HL-60 (cell line): ENCODE measurements at regions not wholly inside any gene's neighbourhood (a gene's known extent, or its start where the extent isn't known, plus 50 kb on each side); places are given as distances from the start of the nearest gene placed in this dataset.

ENCODE experiments used
- DNase-seq, 2 experiments: peaks; one replicate each; pipeline ENCODE4 v3.0.0-alpha.2; 2010 to 2020; ENCODE audit warnings: low read depth in 1 of 2, low spot score in 1 of 2
- H3K27ac ChIP-seq: fragments of 250-450 bp; sonication (Bioruptor Pico); replicated peaks from 2 replicates; pipeline ENCODE4 v1.5.1; 2020; ENCODE audit warnings: mild to moderate bottlenecking, moderate library complexity
- H3K27me3 ChIP-seq: fragments of 250-450 bp; sonication (Bioruptor Pico); 2 replicates; pipeline ENCODE4 v1.5.1; 2021; ENCODE audit warnings: mild to moderate bottlenecking, moderate library complexity; ENCODE audit not compliant: insufficient read depth, poor library complexity, severe bottlenecking
- H3K4me3 ChIP-seq: replicated peaks from 2 replicates; pipeline ENCODE4 v1.5.1; 2011; ENCODE audit warnings: mild to moderate bottlenecking, control low read depth, low read length; ENCODE audit not compliant: insufficient read depth
- GABPA ChIP-seq: IDR thresholded peaks from 2 replicates; pipeline ENCODE4 v1.6.1; 2012; ENCODE audit warnings: low read depth
- POLR2AphosphoS5 ChIP-seq: IDR thresholded peaks from 2 replicates; pipeline ENCODE4 v1.6.1; 2012; ENCODE audit warnings: low read depth
- SPI1 ChIP-seq: IDR thresholded peaks from 2 replicates; pipeline ENCODE4 v1.6.1; 2012; ENCODE audit warnings: low read depth, mild to moderate bottlenecking, borderline replicate concordance
- TF ChIP-seq, protein P1 (sequence below): IDR thresholded peaks from 2 replicates; pipeline ENCODE4 v1.6.1; 2012; ENCODE audit warnings: low read depth; ENCODE audit not compliant: insufficient replicate concordance
- TF ChIP-seq, protein P2 (sequence below): IDR thresholded peaks from one replicate; pipeline ENCODE4 v1.5.1; 2011; ENCODE audit warnings: low read length, control low read depth, inconsistent platforms; ENCODE audit not compliant: insufficient read depth

DNA sequence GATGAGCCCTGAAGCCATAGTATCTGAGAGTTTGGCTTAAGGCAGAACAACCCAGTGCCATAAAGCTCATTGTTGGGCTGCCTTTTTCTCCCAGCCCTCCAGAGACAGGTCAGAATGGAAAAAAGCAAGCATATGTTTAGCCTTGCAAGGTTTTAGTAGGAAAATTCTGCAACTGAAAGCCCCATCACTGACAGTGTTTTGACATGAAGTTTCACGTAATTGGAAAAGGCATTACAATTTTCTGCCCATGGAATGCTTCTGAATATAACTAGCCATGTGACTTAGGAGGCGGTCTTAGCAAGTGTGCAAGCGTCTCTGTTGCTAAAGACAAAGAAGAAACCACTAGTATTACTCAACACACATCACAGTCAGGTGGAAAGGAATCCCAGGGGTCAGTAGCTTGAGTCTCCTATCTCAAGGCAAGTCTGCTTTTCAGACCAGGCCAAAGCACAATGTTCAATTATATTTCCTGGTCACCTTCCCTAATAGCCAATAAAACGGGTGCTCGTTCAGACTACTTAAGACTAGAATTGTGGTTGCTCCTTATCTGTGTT lies 117.6 kb downstream of the CARTPT start:
- no peak overlapping the region for H3K27ac ChIP-seq
- peak in 1 of 2 experiments; percentile 12 for DNase-seq
- H3K4me3 ChIP-seq, result no peak overlapping the region
- no peaks in the 10 kb centered on the region for H3K27me3 ChIP-seq
- TF ChIP-seq SPI1, result no peak
- TF ChIP-seq POLR2AphosphoS5, result no peak
- TF ChIP-seq, protein P1, sequence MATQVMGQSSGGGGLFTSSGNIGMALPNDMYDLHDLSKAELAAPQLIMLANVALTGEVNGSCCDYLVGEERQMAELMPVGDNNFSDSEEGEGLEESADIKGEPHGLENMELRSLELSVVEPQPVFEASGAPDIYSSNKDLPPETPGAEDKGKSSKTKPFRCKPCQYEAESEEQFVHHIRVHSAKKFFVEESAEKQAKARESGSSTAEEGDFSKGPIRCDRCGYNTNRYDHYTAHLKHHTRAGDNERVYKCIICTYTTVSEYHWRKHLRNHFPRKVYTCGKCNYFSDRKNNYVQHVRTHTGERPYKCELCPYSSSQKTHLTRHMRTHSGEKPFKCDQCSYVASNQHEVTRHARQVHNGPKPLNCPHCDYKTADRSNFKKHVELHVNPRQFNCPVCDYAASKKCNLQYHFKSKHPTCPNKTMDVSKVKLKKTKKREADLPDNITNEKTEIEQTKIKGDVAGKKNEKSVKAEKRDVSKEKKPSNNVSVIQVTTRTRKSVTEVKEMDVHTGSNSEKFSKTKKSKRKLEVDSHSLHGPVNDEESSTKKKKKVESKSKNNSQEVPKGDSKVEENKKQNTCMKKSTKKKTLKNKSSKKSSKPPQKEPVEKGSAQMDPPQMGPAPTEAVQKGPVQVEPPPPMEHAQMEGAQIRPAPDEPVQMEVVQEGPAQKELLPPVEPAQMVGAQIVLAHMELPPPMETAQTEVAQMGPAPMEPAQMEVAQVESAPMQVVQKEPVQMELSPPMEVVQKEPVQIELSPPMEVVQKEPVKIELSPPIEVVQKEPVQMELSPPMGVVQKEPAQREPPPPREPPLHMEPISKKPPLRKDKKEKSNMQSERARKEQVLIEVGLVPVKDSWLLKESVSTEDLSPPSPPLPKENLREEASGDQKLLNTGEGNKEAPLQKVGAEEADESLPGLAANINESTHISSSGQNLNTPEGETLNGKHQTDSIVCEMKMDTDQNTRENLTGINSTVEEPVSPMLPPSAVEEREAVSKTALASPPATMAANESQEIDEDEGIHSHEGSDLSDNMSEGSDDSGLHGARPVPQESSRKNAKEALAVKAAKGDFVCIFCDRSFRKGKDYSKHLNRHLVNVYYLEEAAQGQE, result no peak
- TF ChIP-seq, protein P2, sequence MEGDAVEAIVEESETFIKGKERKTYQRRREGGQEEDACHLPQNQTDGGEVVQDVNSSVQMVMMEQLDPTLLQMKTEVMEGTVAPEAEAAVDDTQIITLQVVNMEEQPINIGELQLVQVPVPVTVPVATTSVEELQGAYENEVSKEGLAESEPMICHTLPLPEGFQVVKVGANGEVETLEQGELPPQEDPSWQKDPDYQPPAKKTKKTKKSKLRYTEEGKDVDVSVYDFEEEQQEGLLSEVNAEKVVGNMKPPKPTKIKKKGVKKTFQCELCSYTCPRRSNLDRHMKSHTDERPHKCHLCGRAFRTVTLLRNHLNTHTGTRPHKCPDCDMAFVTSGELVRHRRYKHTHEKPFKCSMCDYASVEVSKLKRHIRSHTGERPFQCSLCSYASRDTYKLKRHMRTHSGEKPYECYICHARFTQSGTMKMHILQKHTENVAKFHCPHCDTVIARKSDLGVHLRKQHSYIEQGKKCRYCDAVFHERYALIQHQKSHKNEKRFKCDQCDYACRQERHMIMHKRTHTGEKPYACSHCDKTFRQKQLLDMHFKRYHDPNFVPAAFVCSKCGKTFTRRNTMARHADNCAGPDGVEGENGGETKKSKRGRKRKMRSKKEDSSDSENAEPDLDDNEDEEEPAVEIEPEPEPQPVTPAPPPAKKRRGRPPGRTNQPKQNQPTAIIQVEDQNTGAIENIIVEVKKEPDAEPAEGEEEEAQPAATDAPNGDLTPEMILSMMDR, result no peak
- no peak for TF ChIP-seq GABPA

DNA sequence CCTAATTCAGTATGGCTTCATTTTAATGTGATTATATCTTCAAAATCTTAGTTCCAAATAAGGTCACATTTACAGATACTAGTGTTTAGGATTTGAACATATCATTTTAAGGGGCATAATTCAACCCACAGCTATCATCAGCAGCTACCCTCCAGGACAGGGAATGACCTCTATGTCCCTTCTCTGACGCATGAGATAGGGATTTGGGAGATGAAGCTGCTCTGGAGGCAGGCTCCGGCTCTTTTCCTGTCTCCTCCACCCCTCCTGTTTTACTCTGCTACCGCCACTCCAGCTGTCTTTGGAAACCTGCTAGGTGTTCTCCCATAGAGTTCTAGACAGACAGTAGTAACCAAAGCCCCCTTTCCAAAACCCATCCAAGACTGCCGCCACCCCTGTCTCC lies 119.2 kb downstream of the CARTPT start:
- Histone ChIP-seq H3K4me3 (no peak overlapping the region), H3K27me3 (no peaks in the 10 kb centered on the region), H3K27ac (no peak overlapping the region)
- TF ChIP-seq, protein P2, result no peak
- no peak for TF ChIP-seq POLR2AphosphoS5
- TF ChIP-seq, protein P1, result no peak
- no peak for TF ChIP-seq GABPA
- TF ChIP-seq SPI1, result no peak
- DNase-seq, result no peak

DNA sequence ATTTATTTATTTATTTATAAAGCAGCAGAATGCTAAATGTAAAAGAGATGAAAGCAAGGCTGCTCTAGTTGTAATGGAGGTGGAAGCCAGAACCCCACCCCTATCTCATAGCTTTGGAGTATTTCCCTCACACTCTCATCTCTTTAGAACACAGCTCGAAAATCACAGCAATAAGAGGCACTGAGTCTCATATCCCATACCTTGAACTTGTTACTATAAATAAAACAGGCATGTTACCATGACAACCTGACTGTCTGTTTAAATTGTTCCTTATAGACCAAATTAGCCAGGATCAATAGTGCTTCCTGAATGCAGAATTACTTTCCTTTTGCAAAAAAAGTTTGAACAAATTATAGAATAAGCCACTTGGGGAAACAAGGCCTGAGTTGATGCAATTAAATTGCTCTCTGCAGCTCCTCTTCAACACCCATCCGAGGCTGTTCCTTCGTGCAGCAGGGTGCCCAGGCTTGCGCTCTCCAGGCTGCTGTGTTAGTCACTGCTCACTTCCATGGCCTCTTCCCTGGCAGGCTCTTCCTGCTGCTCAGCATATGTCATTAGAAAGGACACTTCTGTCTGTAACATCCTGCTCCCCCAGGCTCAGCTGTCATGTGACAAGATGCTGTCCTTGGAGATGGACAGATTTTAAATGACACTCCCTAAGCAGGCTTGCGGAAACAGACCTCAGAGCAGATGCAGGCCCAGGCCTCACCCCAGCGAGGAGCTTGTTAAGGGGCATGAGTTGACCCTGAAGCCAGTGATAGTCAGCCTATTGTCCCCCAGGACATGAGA lies 120.2 kb downstream of the CARTPT start:
- Histone ChIP-seq H3K27ac (no peak overlapping the region), H3K4me3 (no peak overlapping the region), H3K27me3 (no peaks in the 10 kb centered on the region)
- no peak for DNase-seq
- no peak for TF ChIP-seq SPI1

DNA sequence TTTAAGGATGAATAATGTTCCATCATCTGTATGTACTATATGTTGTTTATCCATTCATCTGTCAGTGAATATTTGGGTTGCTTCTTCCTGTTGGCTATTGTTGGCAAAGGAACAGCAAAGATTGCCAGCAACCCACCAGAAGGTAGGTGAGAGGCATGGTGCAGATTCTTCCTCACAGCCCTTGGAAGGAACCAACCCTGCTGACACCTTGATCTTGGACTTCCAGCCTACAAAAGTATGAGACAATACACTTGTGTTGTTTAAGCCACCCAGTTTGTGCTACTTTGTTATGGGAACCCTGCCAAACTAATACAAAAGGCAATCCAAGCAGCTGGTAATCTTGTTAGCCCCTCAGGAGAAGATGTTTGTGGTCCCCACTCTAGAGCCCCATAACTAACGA lies 122.0 kb downstream of the CARTPT start:
- no peak for DNase-seq
- no peak for TF ChIP-seq POLR2AphosphoS5
- TF ChIP-seq GABPA, result no peak
- TF ChIP-seq SPI1, result no peak
- TF ChIP-seq, protein P2, result no peak
- TF ChIP-seq, protein P1, result no peak

More for the DNA sequence above, 122.0 kb downstream of the CARTPT start:
- Histone ChIP-seq H3K4me3 (no peak overlapping the region), H3K27ac (no peak overlapping the region), H3K27me3 (no peaks in the 10 kb centered on the region)
